OCI-LY7 (cell line): ENCODE measurements at regions not wholly inside any gene's neighbourhood (a gene's known extent, or its start where the extent isn't known, plus 50 kb on each side); places are given as distances from the start of the nearest gene placed in this dataset.

Experiments
- CTCF ChIP-seq: fragments of 200-600 bp; sonication (generic); conservative IDR thresholded peaks from 2 replicates; pipeline ENCODE4 v1.5.1; 2014; ENCODE audit warnings: mild to moderate bottlenecking, antibody characterized with exemption, low read length, moderate library complexity, mixed read lengths
- EZH2phosphoT487 ChIP-seq: fragments of 200-600 bp; sonication (generic); IDR thresholded peaks from 2 replicates; pipeline ENCODE4 v1.6.1; 2018; ENCODE audit warnings: low read depth, borderline replicate concordance, mild to moderate bottlenecking, mixed run types, antibody characterized with exemption, low read length, moderate library complexity, mixed read lengths

GRCh38 chr6:1181939-1182605, 129.8 kb upstream of the FOXQ1 start:
- TF ChIP-seq CTCF: no peak
- TF ChIP-seq EZH2phosphoT487: no peak
